Gastrocnemius medialis (tissue), 4 donors: ENCODE measurements at regions not wholly inside any gene's neighbourhood (a gene's known extent, or its start where the extent isn't known, plus 50 kb on each side); places are given as distances from the start of the nearest gene placed in this dataset.

ENCODE experiments used
- ATAC-seq, 2 donors: fragments of 150-250 bp; one replicate each; pipeline ENCODE4 v1.9.1; 2016
- DNase-seq, 2 donors: peaks; one replicate each; pipeline ENCODE4 v3.0.0-alpha.2; 2019
- H3K27ac ChIP-seq, 4 donors: fragments of 200-600 bp; sonication (generic); 1 replicate in 1 of 4; 2 replicates in 3 of 4; pipeline ENCODE4 v1.5.1; 2016 to 2018; ENCODE audit warnings: mild to moderate bottlenecking in 2 of 4, moderate library complexity in 1 of 4
- H3K27me3 ChIP-seq, 3 donors: fragments of 200-600 bp; sonication (generic) in 2 of 3; 1 replicate in 1 of 3; 2 replicates in 2 of 3; pipeline versions ENCODE4 v1.5.1 to v1.6.0; 2016 to 2019; ENCODE audit warnings: mild to moderate bottlenecking in 1 of 3, moderate library complexity in 1 of 3
- H3K36me3 ChIP-seq, 2 donors: fragments of 200-600 bp; sonication (generic) in 1 of 2; one replicate each; pipeline ENCODE4 v1.5.1; 2017 to 2018
- H3K4me1 ChIP-seq, 2 donors: fragments of 200-600 bp; sonication (generic) in 1 of 2; one replicate each; pipeline ENCODE4 v1.5.1; 2016 to 2017; ENCODE audit warnings: mild to moderate bottlenecking in 2 of 2
- H3K4me3 ChIP-seq, 4 donors: fragments of 200-600 bp; sonication (generic) in 3 of 4; 1 replicate in 1 of 4; 2 replicates in 3 of 4; pipeline ENCODE4 v1.5.1; 2016 to 2019; ENCODE audit warnings: mild to moderate bottlenecking in 2 of 4
- H3K9me3 ChIP-seq, 3 donors: fragments of 200-600 bp; sonication (generic) in 2 of 3; 1 replicate in 1 of 3; 2 replicates in 2 of 3; pipeline ENCODE4 v1.5.1; 2016 to 2019
- POLR2A ChIP-seq, 2 donors: fragments of 450-650 bp; IDR thresholded peaks; one replicate each; pipeline ENCODE4 v1.6.1; 2017; ENCODE audit warnings: antibody characterized with exemption in 2 of 2, mild to moderate bottlenecking in 2 of 2, moderate library complexity in 2 of 2
- in situ Hi-C, 4 donors: fragments of 200-750 bp; cut with MboI; loops; one replicate each; pipeline versions ENCODE4 v1.15.0 to v1.8.0; 2017; ENCODE audit warnings: low sequenced_read_pairs in 4 of 4
- intact Hi-C: fragments of 100-400 bp; cut with DNase I; formaldehyde crosslinking; loops from one replicate; pipeline ENCODE4 v1.15.1; 2023; ENCODE audit warnings: low total_unique reads
- TF ChIP-seq, protein P1 (sequence below), 5 experiments: fragments of 450-650 bp in 3 of 5; fragments of 200-600 bp in 2 of 5; sonication (generic) in 2 of 5; IDR thresholded peaks in 4 of 5; conservative IDR thresholded peaks in 1 of 5; 1 replicate in 4 of 5; 2 replicates in 1 of 5; pipeline ENCODE4 v1.5.1; 2016 to 2019; ENCODE audit warnings: antibody characterized with exemption in 5 of 5, mild to moderate bottlenecking in 3 of 5, moderate library complexity in 3 of 5

DNA sequence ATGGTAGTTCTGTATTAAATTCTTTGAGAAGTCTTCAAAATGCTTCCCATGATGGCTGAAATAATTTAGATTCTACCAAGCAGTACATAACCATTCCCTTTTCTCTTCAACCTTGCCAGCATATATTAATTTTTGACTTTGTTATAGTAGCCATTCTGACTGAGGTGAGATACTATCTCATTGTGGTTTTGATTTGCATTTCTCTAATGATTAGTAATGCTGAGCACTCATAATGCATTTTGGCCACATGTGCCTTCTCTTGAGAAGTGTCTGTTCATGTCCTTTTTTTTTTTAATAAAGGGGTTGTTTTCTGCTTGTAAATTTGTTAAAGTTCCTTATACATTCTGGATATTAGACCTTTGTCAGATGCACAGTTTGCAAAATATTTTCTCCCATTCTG lies 173.9 kb downstream of the CALCRL start:
- Histone ChIP-seq H3K4me1 (no peaks in the 10 kb centered on the region), H3K9me3 (no peaks in the 10 kb centered on the region), H3K36me3 (no peaks in the 10 kb centered on the region), H3K27me3 (no peaks in the 10 kb centered on the region), H3K27ac (no peak overlapping the region), H3K4me3 (no peak overlapping the region)
- intact Hi-C loops = no loop called here
- ATAC-seq = no peak
- in situ Hi-C loops = no loop called here
- no peak for DNase-seq
- TF ChIP-seq POLR2A (IDR thresholded peaks at IDR 0.05) = no peak
- TF ChIP-seq, protein P1, sequence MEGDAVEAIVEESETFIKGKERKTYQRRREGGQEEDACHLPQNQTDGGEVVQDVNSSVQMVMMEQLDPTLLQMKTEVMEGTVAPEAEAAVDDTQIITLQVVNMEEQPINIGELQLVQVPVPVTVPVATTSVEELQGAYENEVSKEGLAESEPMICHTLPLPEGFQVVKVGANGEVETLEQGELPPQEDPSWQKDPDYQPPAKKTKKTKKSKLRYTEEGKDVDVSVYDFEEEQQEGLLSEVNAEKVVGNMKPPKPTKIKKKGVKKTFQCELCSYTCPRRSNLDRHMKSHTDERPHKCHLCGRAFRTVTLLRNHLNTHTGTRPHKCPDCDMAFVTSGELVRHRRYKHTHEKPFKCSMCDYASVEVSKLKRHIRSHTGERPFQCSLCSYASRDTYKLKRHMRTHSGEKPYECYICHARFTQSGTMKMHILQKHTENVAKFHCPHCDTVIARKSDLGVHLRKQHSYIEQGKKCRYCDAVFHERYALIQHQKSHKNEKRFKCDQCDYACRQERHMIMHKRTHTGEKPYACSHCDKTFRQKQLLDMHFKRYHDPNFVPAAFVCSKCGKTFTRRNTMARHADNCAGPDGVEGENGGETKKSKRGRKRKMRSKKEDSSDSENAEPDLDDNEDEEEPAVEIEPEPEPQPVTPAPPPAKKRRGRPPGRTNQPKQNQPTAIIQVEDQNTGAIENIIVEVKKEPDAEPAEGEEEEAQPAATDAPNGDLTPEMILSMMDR (IDR thresholded peaks at IDR 0.05 in 4 of 5, conservative IDR thresholded peaks at IDR 0.05 in 1 of 5) = no peak

GRCh38 chr2:187272255-187272654 lies 175.8 kb downstream of the CALCRL start:
- in situ Hi-C loops (no loop called here), intact Hi-C loops (no loop called here)

GRCh38 chr2:187271825-187272224 lies 176.2 kb downstream of the CALCRL start:
- ATAC-seq (no peak), DNase-seq (no peak)
- TF ChIP-seq, protein P1 (IDR thresholded peaks at IDR 0.05 in 4 of 5, conservative IDR thresholded peaks at IDR 0.05 in 1 of 5) = no peak
- TF ChIP-seq POLR2A (IDR thresholded peaks at IDR 0.05) = no peak
- intact Hi-C loops (no loop called here), in situ Hi-C loops (no loop called here)
- H3K36me3 ChIP-seq = no peaks in the 10 kb centered on the region
- H3K27ac ChIP-seq = no peak overlapping the region
- H3K9me3 ChIP-seq = no peaks in the 10 kb centered on the region
- no peaks in the 10 kb centered on the region for H3K27me3 ChIP-seq
- no peaks in the 10 kb centered on the region for H3K4me1 ChIP-seq
- H3K4me3 ChIP-seq = no peak overlapping the region

More at GRCh38 chr2:187272255-187272654, 175.8 kb downstream of the CALCRL start:
- DNase-seq (no peak), ATAC-seq (no peak)
- no peak for TF ChIP-seq POLR2A (IDR thresholded peaks at IDR 0.05)
- TF ChIP-seq, protein P1 (IDR thresholded peaks at IDR 0.05 in 4 of 5, conservative IDR thresholded peaks at IDR 0.05 in 1 of 5) = no peak
- Histone ChIP-seq H3K4me1 (no peaks in the 10 kb centered on the region), H3K27ac (no peak overlapping the region), H3K4me3 (no peak overlapping the region), H3K36me3 (no peaks in the 10 kb centered on the region), H3K9me3 (no peaks in the 10 kb centered on the region), H3K27me3 (no peaks in the 10 kb centered on the region)

DNA sequence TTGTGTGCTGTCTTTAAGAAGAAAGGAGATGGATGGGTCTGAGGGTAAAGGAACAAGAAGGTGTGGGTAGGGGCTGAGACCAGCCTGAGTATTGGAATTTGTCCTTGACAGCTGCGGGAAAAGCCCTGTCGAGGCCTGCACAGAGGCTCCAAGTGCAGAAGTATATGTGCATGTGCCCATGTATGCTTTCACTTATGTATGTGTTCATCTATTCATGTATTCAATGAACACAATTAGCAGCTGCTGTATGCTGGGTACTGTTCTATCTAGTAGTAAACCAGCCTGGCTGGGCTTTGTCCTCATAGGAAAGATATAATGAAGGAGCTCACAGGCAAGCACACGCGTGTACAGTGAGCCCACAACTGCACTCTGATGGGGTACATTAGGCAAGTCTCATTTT lies 181.4 kb downstream of the CALCRL start:
- DNase-seq (no peak), ATAC-seq (no peak)
- in situ Hi-C loops = no loop called here
- TF ChIP-seq, protein P1 (IDR thresholded peaks at IDR 0.05 in 4 of 5, conservative IDR thresholded peaks at IDR 0.05 in 1 of 5) = no peak
- no peak for TF ChIP-seq POLR2A (IDR thresholded peaks at IDR 0.05)
- H3K9me3 ChIP-seq = no peaks in the 10 kb centered on the region
- intact Hi-C loops = no loop called here
- no peaks in the 10 kb centered on the region for H3K36me3 ChIP-seq
- no peak overlapping the region for H3K4me3 ChIP-seq
- H3K27ac ChIP-seq = no peak overlapping the region
- no peaks in the 10 kb centered on the region for H3K4me1 ChIP-seq
- no peaks in the 10 kb centered on the region for H3K27me3 ChIP-seq

- no peak overlapping the region for H3K4me3 ChIP-seq
- H3K27ac ChIP-seq = no peak overlapping the region
- no peaks in the 10 kb centered on the region for H3K4me1 ChIP-seq
- ATAC-seq (no peak), DNase-seq (no peak)
- no peaks in the 10 kb centered on the region for H3K27me3 ChIP-seq
- in situ Hi-C loops (no loop called here), intact Hi-C loops (no loop called here)
- TF ChIP-seq, protein P1 (IDR thresholded peaks at IDR 0.05 in 4 of 5, conservative IDR thresholded peaks at IDR 0.05 in 1 of 5) = no peak
- TF ChIP-seq POLR2A (IDR thresholded peaks at IDR 0.05) = no peak
- H3K9me3 ChIP-seq = no peaks in the 10 kb centered on the region
- no peaks in the 10 kb centered on the region for H3K36me3 ChIP-seq
Observed at GRCh38 chr2:187266147-187266546, 181.9 kb downstream of the CALCRL start.
